T-helper 17 cell (primary cell): ENCODE measurements at regions not wholly inside any gene's neighbourhood (a gene's known extent, or its start where the extent isn't known, plus 50 kb on each side); places are given as distances from the start of the nearest gene placed in this dataset.
"Not testable (repeated sequence)": the region's sequence is repeated elsewhere in the genome, so short reads cannot be mapped to it uniquely, and the experiment has no call there.

Experiments used
- ATAC-seq: fragments of 150-1000 bp; cut with Tn5 transposase; 2 replicates; pipeline ENCODE4 v1.10.0; 2021; ENCODE audit warnings: mild to moderate bottlenecking, moderate library complexity
- DNase-seq, 3 donors: peaks; one replicate each; pipeline versions ENCODE4 v3.0.0 to v3.0.0-alpha.2; 2020 to 2021
- H3K9me3 ChIP-seq: one replicate; pipeline ENCODE4 v1.7.0; 2013; ENCODE audit warnings: low read length, mild to moderate bottlenecking; ENCODE audit not compliant: control insufficient read depth, poor library complexity, severe bottlenecking
- H3K27ac Mint-ChIP-seq: one replicate; pipeline ENCODE4 v1.8.0; 2022; ENCODE audit warnings: mild to moderate bottlenecking, moderate library complexity, mixed read lengths
- H3K27me3 Mint-ChIP-seq: one replicate; pipeline ENCODE4 v1.8.0; 2022; ENCODE audit warnings: mixed read lengths
- H3K36me3 Mint-ChIP-seq: one replicate; pipeline ENCODE4 v1.8.0; 2022; ENCODE audit warnings: low read depth, mixed read lengths
- H3K4me1 Mint-ChIP-seq: one replicate; pipeline ENCODE4 v1.8.0; 2022; ENCODE audit warnings: mild to moderate bottlenecking, mixed read lengths
- H3K4me3 Mint-ChIP-seq: one replicate; pipeline ENCODE4 v1.8.0; 2022; ENCODE audit warnings: mild to moderate bottlenecking, moderate library complexity, mixed read lengths

DNA sequence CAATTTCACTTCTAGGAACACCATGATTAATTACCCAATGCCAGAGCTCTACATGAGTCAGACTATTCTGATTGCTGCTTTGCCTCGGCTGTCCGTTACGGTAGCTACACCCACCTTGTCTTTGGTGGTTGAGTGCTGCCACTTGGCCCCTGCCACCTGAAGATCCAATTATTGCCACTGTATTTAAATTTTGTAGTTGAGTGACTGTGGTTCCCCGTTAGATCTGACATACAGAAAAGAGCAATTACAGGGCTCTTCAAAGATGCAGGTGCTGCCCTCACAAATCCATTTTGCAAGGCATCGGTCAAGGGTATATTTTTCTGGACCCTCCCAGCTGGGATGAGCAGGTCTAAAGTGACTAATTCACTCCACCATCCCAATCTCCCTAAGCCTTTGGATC lies 383.5 kb upstream of the RUNX1 start:
- not testable (repeated sequence) for DNase-seq, H3K27ac Mint-ChIP-seq, H3K9me3 ChIP-seq, H3K36me3 Mint-ChIP-seq, ATAC-seq, H3K4me1 Mint-ChIP-seq, H3K4me3 Mint-ChIP-seq
- peaks cover 48% of the 10 kb centered on the region for H3K27me3 Mint-ChIP-seq

DNA sequence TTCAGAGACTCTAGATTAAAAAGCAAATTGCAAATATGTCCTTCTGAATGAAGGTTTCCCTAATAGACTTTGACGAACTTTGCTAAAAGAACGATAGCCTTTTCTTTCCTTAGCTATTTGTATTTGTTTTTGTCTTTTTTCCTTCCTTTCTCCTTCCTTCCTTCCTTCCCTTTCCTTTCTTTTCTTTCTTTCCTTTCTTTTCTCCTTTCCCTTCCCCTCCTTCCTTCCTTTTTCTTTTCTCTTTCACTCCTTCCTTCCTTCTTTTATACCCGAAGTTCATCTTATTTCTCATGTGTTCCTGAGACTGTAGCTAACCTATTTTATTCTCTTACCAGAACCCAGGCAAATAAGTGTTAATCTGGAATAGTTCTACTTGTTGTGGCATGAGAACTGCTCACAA lies 381.2 kb upstream of the RUNX1 start:
- Mint-ChIP-seq H3K36me3 (no peaks in the 10 kb centered on the region), H3K4me1 (peaks cover 11% of the 10 kb centered on the region), H3K4me3 (no peak overlapping the region), H3K27me3 (peaks cover 49% of the 10 kb centered on the region), H3K27ac (no peak overlapping the region)
- no peak for ATAC-seq
- peaks cover 8% of the 10 kb centered on the region for H3K9me3 ChIP-seq
- no peak for DNase-seq

GRCh38 chr21:35428937-35429336 lies 379.8 kb upstream of the RUNX1 start:
- peaks cover 49% of the 10 kb centered on the region for H3K27me3 Mint-ChIP-seq
- H3K4me3 Mint-ChIP-seq = no peak overlapping the region
- DNase-seq = no peak
- H3K4me1 Mint-ChIP-seq = peaks cover 11% of the 10 kb centered on the region
- peak overlapping the region; percentile 59 for H3K27ac Mint-ChIP-seq
- H3K9me3 ChIP-seq = peaks cover 3% of the 10 kb centered on the region
- no peak for ATAC-seq
- no peaks in the 10 kb centered on the region for H3K36me3 Mint-ChIP-seq

GRCh38 chr21:35428489-35428888 lies 379.4 kb upstream of the RUNX1 start:
- Mint-ChIP-seq H3K36me3 (no peaks in the 10 kb centered on the region), H3K27me3 (peaks cover 49% of the 10 kb centered on the region), H3K27ac (peak overlapping the region; percentile 59), H3K4me3 (no peak overlapping the region), H3K4me1 (peaks cover 11% of the 10 kb centered on the region)
- ATAC-seq (peak; percentile 72), DNase-seq (no peak)
- H3K9me3 ChIP-seq = peaks cover 3% of the 10 kb centered on the region

DNA sequence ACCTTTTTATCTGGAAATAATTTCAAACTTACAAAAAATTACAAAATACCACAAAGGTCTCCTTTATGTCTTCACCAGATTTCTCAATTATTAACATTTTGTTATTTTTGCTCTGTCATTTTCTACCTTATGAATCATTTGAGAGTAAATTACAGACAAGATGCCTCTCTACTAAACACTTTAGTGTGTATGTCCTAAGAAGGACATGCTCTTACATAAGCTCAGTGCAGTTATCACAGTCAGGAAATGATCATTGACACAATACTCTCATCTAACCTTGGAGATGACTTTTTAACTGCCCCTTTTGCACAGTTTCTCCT lies 378.9 kb upstream of the RUNX1 start:
- no peak overlapping the region for H3K4me3 Mint-ChIP-seq
- H3K36me3 Mint-ChIP-seq = no peaks in the 10 kb centered on the region
- H3K9me3 ChIP-seq = peaks cover 3% of the 10 kb centered on the region
- no peak overlapping the region for H3K27ac Mint-ChIP-seq
- DNase-seq = no peak
- H3K4me1 Mint-ChIP-seq = peaks cover 11% of the 10 kb centered on the region
- H3K27me3 Mint-ChIP-seq = peaks cover 49% of the 10 kb centered on the region
- ATAC-seq = no peak

DNA sequence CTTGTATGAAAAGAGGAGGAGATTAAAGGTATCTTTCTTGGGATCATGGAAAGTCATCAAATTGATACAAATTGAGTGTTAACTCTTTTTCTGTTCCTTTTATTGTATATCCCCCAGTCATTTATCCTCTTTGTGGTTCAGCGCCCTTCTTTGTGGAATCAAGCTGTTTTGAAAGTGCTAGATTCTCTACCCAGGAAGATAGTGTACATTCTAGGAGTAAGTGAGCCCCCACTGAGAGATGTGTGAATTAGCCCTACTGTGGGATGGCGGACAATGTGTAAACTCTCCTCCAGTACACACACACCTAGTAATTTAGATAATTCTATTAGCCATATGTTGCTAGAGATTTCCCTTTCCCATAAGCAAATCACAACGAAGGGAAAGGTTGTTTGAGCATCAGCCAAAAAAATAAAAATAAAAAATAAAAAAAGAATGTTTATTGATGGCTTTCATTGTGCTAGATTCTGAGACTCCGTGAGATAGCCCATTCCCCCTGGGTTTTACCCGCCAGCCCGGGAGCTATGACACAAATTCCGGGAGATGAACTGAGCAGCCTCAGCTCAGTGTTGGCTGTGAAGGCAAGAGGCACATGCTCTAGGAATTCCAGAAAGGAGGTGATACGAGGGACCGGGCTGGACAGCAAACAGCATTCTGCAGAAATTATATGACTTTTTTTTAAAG lies 378.4 kb upstream of the RUNX1 start:
- no peak for ATAC-seq
- Mint-ChIP-seq H3K27ac (no peak overlapping the region), H3K4me3 (no peak overlapping the region), H3K27me3 (peaks cover 49% of the 10 kb centered on the region), H3K36me3 (no peaks in the 10 kb centered on the region), H3K4me1 (peaks cover 11% of the 10 kb centered on the region)
- peaks cover 3% of the 10 kb centered on the region for H3K9me3 ChIP-seq
- DNase-seq = no peak

GRCh38 chr21:35426897-35427296 lies 377.8 kb upstream of the RUNX1 start:
- no peaks in the 10 kb centered on the region for H3K36me3 Mint-ChIP-seq
- H3K27me3 Mint-ChIP-seq = peaks cover 49% of the 10 kb centered on the region
- no peak for DNase-seq
- ATAC-seq = no peak
- H3K4me1 Mint-ChIP-seq = peaks cover 11% of the 10 kb centered on the region
- H3K27ac Mint-ChIP-seq = no peak overlapping the region
- H3K4me3 Mint-ChIP-seq = no peak overlapping the region
- peaks cover under 1% of the 10 kb centered on the region for H3K9me3 ChIP-seq

DNA sequence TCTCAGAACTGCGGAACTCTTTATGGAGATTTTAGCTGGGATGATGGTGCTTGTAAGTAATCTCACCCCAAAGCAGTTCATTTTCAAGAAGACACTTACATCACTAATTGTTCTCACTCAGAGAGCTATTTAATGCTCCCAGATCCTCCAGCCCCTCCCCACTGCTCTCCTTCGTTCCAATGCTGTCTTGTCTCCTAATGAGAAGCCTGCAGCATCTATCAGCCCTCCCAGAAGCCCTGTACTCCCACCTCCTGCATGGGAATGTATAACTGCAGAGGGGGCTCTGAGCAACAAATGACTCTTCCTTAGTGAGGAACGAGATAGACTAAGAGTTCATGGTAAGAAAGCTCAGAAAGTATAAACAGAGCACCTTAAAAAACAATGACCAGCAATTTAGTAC lies 377.4 kb upstream of the RUNX1 start:
- no peaks in the 10 kb centered on the region for H3K9me3 ChIP-seq
- Mint-ChIP-seq H3K4me1 (peaks cover 11% of the 10 kb centered on the region), H3K27me3 (peaks cover 46% of the 10 kb centered on the region), H3K4me3 (no peak overlapping the region), H3K27ac (no peak overlapping the region), H3K36me3 (no peaks in the 10 kb centered on the region)
- ATAC-seq = no peak
- DNase-seq = no peak

GRCh38 chr21:35424122-35424521 lies 375.0 kb upstream of the RUNX1 start:
- DNase-seq (no peak), ATAC-seq (no peak)
- no peak overlapping the region for H3K4me3 Mint-ChIP-seq
- no peak overlapping the region for H3K27ac Mint-ChIP-seq
- H3K27me3 Mint-ChIP-seq = peaks cover 34% of the 10 kb centered on the region
- H3K9me3 ChIP-seq = no peaks in the 10 kb centered on the region
- H3K36me3 Mint-ChIP-seq = no peaks in the 10 kb centered on the region
- H3K4me1 Mint-ChIP-seq = peaks cover 11% of the 10 kb centered on the region

- no peaks in the 10 kb centered on the region for H3K9me3 ChIP-seq
- DNase-seq (no peak), ATAC-seq (no peak)
- Mint-ChIP-seq H3K27me3 (peaks cover 30% of the 10 kb centered on the region), H3K4me3 (no peak overlapping the region), H3K27ac (no peak overlapping the region), H3K36me3 (no peaks in the 10 kb centered on the region), H3K4me1 (peaks cover 11% of the 10 kb centered on the region)
These were observed 374.6 kb upstream of the RUNX1 start for GRCh38 chr21:35423709-35424108.

DNA sequence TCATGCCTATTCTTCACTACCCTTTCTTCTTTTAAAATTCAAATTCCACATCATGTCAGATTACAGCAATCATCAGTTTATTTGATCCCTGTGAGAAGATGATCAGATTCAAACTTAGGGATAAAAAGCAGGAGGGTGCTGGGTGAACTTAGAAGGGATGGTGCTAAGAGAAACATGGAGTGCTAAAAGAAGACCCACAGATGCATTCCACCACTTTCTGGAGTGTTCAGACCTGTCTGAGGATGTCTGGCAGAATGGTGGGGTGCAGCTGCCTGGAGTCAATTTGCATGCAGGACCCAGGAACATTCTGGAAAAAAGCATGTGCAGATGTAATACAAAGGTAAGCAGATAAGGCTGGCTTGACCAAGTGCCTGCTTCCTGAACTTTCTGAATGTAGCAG lies 372.9 kb upstream of the RUNX1 start:
- no peaks in the 10 kb centered on the region for H3K9me3 ChIP-seq
- no peak overlapping the region for H3K27ac Mint-ChIP-seq
- DNase-seq (no peak), ATAC-seq (no peak)
- no peak overlapping the region for H3K4me3 Mint-ChIP-seq
- peaks cover 3% of the 10 kb centered on the region for H3K4me1 Mint-ChIP-seq
- no peaks in the 10 kb centered on the region for H3K36me3 Mint-ChIP-seq
- H3K27me3 Mint-ChIP-seq = peaks cover 19% of the 10 kb centered on the region

- Mint-ChIP-seq H3K36me3 (no peaks in the 10 kb centered on the region), H3K4me3 (no peak overlapping the region), H3K27ac (no peak overlapping the region), H3K27me3 (peaks cover 19% of the 10 kb centered on the region), H3K4me1 (no peaks in the 10 kb centered on the region)
- no peaks in the 10 kb centered on the region for H3K9me3 ChIP-seq
- DNase-seq (no peak), ATAC-seq (no peak)
These were observed 372.1 kb upstream of the RUNX1 start for GRCh38 chr21:35421221-35421620.

- no peak for DNase-seq
- H3K9me3 ChIP-seq = no peaks in the 10 kb centered on the region
- H3K4me3 Mint-ChIP-seq = no peak overlapping the region
- H3K4me1 Mint-ChIP-seq = no peaks in the 10 kb centered on the region
- H3K27ac Mint-ChIP-seq = no peak overlapping the region
- peaks cover 19% of the 10 kb centered on the region for H3K27me3 Mint-ChIP-seq
- no peak for ATAC-seq
- no peaks in the 10 kb centered on the region for H3K36me3 Mint-ChIP-seq
These were observed 371.6 kb upstream of the RUNX1 start for GRCh38 chr21:35420656-35421055.

GRCh38 chr21:35417762-35418161 lies 368.7 kb upstream of the RUNX1 start:
- Mint-ChIP-seq H3K4me3 (no peak overlapping the region), H3K36me3 (peaks cover 2% of the 10 kb centered on the region), H3K4me1 (no peaks in the 10 kb centered on the region), H3K27ac (no peak overlapping the region), H3K27me3 (peaks cover 45% of the 10 kb centered on the region)
- ATAC-seq = no peak
- H3K9me3 ChIP-seq = no peaks in the 10 kb centered on the region
- DNase-seq = no peak
